HG03045 (cell line): ENCODE measurements at regions not wholly inside any gene's neighbourhood (a gene's known extent, or its start where the extent isn't known, plus 50 kb on each side); places are given as distances from the start of the nearest gene placed in this dataset.

Source experiments
- ATAC-seq: cut with Tn5 transposase; IDR thresholded peaks from one replicate; pipeline ENCODE4 v1.9.1; 2021; ENCODE audit warnings: mild to moderate bottlenecking, moderate library complexity; ENCODE audit not compliant: unreplicated experiment

- no peak for ATAC-seq
These were observed 398.4 kb upstream of the ID4 start for GRCh38 chr6:19438566-19439353.

- no peak for ATAC-seq
These were observed 396.6 kb upstream of the ID4 start for GRCh38 chr6:19440531-19440930.

- no peak for ATAC-seq
These were observed 393.8 kb upstream of the ID4 start for GRCh38 chr6:19443411-19443810.

- ATAC-seq = no peak
These were observed 393.1 kb upstream of the ID4 start for GRCh38 chr6:19444041-19444440.

GRCh38 chr6:19444481-19444880 is 392.7 kb upstream of the ID4 start:
- ATAC-seq = no peak

- no peak for ATAC-seq
These were observed 390.6 kb upstream of the ID4 start for GRCh38 chr6:19446570-19446969.

- no peak for ATAC-seq
These were observed 386.5 kb upstream of the ID4 start for GRCh38 chr6:19450651-19451050.

- ATAC-seq = no peak
These were observed 384.7 kb upstream of the ID4 start for GRCh38 chr6:19452495-19452894.

GRCh38 chr6:19454001-19454720 is 383.0 kb upstream of the ID4 start:
- no peak for ATAC-seq

GRCh38 chr6:19454721-19455392 is 382.3 kb upstream of the ID4 start:
- ATAC-seq = no peak

GRCh38 chr6:19463250-19463649 is 373.9 kb upstream of the ID4 start:
- ATAC-seq = no peak

GRCh38 chr6:19463925-19464324 is 373.2 kb upstream of the ID4 start:
- ATAC-seq = no peak

GRCh38 chr6:19465256-19465655 is 371.9 kb upstream of the ID4 start:
- ATAC-seq = no peak

GRCh38 chr6:19465760-19466159 is 371.4 kb upstream of the ID4 start:
- ATAC-seq = no peak

- no peak for ATAC-seq
These were observed 366.8 kb upstream of the ID4 start for GRCh38 chr6:19470333-19470732.

GRCh38 chr6:19472153-19472552 is 365.0 kb upstream of the ID4 start:
- ATAC-seq = no peak

GRCh38 chr6:19472850-19473249 is 364.3 kb upstream of the ID4 start:
- ATAC-seq = no peak

- ATAC-seq = no peak
These were observed 359.6 kb upstream of the ID4 start for GRCh38 chr6:19477563-19477962.

GRCh38 chr6:19478273-19478672 is 358.9 kb upstream of the ID4 start:
- no peak for ATAC-seq

GRCh38 chr6:19478992-19479391 is 358.2 kb upstream of the ID4 start:
- no peak for ATAC-seq

GRCh38 chr6:19479551-19479950 is 357.6 kb upstream of the ID4 start:
- ATAC-seq = no peak
